Left renal cortex interstitium (tissue), 4 donors: ENCODE measurements at regions not wholly inside any gene's neighbourhood (a gene's known extent, or its start where the extent isn't known, plus 50 kb on each side); places are given as distances from the start of the nearest gene placed in this dataset.

Experiments
- DNase-seq, 4 donors: peaks; one replicate each; pipeline ENCODE4 v3.0.0-alpha.2; 2013; ENCODE audit warnings: low read depth in 4 of 4, low spot score in 2 of 4, missing footprints in 1 of 4

DNA sequence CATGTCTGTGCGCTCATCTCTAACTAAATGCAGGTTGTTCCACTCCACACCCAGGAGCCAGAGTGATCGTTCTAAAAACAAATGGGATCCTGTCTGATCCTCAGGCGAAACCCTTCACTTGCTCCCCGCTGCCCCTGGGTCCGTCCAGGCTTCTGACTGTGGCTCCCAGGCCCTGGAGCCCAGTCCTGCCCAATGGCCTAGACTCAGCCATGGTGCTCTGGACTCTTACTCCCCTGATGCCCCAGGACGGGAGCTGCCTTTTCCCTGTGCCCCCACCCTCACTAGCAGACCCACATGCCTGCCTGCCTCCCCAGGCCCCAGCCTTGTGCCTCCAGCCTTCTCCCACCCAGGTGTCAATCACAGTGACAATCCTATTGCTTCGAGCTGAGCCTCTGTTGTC lies 256.7 kb downstream of the BMP7 start:
- no peak for DNase-seq

DNA sequence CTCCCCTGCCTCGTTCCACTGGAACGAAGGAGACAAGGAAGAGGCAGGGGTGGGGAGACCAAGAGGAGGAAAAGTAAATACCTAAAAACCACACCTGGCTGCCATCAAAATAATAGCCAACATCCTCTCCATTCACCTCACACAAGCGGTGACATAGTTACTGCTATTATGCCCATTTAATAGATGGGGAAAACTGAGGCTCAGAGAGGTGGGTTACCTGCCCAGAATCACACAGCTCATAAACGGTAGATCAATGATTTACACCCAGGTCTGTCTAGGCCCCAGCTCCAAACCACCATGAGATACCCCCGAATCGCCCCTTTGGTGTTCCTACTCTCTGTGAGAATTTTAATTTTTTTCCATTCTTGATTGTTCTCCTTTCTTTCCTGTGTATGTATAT lies 253.8 kb downstream of the BMP7 start:
- no peak for DNase-seq

DNA sequence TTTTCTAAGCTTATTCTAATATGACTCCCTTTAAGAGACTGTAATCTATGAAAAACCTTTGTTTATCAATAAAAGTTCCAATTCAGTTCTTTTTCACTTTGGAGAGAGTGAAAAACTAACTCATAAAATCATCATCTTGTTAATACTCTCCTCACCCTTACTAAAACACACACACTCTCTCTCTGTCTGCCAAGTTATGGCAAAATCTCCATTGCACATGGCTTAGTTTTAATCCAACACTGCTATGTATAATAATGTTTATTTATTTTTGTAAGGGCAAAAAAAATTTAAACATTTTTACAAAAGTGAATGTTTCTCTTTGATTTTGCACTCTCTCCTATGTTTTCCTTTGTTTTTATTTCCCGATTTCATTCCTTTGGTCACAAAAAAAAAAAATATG lies 253.2 kb downstream of the BMP7 start:
- no peak for DNase-seq

DNA sequence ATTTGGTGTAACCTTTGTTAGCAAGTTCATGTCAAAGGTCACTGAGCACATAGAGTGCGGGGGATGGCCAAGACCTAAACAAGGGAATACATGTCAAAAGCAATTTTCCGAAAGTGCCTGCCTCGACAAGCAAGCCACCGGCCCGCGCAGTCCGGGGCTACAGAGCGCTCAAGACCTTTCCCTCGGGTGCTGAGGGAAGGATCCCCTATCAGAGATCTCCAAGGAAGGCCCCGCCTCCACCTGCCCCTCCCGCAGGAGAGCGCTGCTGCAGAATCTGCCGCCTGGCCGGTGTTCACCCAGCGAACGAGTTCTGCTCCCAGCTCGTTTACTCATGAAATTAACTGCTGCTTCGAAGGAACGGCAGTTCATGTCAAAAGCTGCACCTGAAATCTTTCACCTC lies 252.7 kb downstream of the BMP7 start:
- no peak for DNase-seq

DNA sequence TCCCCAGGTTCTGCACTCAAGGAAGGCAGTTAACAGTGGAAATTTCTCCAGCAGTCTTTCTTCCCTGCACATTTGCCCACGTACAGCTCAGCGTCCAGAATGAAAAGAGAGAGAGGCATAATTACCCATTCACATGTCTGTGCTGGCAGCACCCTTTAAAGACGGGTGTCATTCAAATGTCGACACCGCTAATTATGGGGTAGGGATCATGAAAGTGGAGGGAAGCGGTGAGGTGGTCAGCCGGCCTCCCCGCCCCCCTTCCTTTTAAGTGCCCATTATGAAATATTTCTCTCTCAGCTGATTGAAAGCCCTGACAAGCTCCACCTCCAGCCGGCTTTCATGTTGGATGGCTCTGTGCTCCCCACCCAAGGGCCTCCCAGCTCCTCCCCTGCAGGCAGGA lies 246.1 kb downstream of the BMP7 start:
- DNase-seq: no peak

DNA sequence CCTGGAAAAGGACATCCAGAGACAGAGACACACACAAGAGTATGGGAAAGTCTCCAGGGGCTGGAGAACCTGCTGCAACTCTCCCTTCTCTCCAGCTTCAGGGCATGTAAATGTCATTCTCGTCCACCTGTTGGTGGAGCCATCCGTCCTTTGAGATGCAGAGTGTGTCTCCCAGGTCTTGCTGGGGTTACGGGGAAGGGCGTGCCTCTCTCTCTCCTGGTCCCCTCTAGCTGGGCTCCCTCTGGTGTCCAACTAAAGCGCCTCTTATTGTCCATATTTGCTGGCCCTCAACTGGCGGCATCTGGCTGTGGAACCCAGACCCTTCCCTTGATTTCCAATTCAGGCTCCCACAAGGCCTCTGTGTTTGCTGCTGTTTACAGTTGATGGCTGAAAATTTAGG lies 244.1 kb downstream of the BMP7 start:
- DNase-seq: no peak

DNA sequence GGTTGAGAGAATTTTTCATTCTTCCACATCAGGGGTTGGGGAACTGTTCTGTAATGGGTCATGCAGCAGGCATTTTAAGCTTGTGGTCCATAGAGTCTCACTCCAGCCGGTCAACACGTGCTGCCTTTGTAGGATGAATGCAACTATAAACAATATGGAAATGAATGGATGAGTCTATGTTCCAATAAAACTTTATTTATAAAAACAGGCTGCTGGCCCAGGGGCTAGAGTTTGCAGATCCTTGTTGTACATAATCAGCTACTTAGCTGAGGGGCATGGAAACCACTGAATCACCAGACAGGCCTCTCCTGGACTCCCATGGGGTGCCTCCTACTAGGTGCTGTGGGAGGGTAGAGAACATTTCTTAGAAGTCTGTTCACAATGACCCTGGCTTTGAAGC lies 243.4 kb downstream of the BMP7 start:
- DNase-seq: no peak

DNA sequence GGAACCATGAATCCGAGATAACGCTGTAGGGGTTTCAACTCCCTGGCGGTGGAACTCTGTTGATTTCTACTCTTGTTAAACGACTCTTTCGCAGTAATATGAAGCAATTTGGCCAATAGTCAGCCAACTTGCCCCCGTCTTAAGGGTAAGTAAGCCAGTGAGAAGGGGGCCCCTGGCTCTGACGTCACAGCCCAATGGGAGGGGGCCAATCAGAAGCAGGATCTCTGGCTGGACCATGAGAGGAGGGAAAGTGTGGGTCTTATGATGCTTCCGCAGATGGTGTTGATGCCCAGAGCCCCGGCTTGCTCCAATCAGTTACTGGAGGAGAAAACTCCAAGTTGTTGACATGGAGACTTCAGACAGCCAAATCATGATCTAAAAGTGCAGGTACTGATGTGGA lies 242.4 kb downstream of the BMP7 start:
- no peak for DNase-seq

DNA sequence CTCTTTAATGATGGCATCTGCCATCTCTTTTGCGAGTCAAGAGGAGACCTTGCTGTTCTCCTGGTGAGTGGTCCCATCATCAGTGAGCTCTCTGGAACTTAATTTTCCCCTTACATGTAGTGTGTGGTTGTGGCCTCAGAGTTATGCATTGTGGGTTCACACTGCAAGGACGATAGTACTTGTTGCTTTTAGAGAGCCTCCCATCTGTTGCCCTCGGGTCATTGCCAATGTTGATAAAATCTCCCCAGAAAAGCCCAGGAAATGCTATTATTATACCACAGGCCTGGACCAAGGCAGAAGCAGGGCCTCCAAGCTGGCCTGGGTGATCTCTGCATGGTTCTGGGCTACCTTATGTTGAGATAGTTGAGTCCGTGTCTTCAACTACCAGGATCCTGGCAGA lies 241.6 kb downstream of the BMP7 start:
- DNase-seq: no peak

DNA sequence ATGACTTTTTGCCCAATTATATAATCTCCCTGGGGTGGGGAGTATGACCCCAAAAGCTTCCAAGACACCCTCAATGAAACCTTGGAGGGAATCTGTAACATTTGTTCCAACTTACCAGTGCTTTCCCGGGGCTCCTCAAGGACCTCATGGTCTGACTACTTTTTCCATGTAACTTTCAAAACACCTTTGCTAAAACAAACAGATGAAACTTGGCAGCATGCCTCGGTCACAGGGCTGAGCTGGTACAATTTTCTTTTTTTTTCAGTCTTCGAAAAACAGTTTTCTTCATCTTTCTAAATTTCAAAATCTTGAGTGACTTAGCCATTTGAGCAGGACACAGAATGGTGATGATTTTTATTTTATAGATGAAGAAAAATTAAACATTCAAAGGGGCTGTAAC lies 241.2 kb downstream of the BMP7 start:
- DNase-seq: no peak

DNA sequence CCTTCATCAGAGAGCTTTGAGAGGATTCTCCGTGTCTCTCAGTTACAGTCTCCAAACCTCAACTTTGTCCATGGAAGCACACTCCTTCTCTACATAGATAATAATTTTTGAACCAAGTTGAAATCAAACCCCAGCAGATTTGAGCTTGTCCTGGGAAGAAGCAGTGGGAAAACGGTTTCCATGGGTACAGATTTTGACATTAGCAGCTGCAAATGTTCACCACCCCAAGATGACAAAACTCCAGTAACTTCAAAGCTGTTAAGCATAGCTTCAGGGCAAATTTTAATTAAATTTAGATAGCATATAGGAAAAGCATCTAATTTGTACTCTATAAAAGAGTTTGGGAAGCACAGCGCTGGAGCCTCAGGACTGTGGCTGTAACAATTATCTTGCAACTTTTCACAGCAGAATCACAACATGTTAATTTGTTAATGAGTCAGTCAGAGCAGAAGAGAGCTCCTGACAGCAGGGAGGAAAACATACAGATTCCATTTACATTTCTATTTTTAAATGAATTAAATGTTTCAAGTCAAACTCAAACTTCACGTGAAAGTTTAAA lies 240.7 kb downstream of the BMP7 start:
- peak in 1 of 4 donors; percentile 36 for DNase-seq

DNA sequence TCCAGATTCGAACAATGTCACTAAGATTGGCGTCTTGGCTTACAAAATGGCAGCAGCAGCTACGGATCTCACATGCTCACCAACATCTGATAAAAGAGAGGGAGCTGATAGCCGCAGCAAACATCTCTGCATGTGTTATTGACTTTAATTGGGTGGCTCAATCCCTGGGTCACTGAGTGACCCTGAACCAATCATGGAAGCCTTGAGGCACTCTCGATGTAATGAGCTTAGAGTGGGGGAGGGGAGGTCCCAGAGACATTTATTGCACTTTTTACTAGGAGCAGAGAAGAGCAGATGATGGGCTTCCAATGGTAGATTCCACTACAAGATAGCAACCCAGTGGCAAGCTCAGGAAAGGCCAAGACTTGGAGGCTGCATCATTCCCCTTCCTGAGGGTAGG lies 238.7 kb downstream of the BMP7 start:
- DNase-seq: no peak

DNA sequence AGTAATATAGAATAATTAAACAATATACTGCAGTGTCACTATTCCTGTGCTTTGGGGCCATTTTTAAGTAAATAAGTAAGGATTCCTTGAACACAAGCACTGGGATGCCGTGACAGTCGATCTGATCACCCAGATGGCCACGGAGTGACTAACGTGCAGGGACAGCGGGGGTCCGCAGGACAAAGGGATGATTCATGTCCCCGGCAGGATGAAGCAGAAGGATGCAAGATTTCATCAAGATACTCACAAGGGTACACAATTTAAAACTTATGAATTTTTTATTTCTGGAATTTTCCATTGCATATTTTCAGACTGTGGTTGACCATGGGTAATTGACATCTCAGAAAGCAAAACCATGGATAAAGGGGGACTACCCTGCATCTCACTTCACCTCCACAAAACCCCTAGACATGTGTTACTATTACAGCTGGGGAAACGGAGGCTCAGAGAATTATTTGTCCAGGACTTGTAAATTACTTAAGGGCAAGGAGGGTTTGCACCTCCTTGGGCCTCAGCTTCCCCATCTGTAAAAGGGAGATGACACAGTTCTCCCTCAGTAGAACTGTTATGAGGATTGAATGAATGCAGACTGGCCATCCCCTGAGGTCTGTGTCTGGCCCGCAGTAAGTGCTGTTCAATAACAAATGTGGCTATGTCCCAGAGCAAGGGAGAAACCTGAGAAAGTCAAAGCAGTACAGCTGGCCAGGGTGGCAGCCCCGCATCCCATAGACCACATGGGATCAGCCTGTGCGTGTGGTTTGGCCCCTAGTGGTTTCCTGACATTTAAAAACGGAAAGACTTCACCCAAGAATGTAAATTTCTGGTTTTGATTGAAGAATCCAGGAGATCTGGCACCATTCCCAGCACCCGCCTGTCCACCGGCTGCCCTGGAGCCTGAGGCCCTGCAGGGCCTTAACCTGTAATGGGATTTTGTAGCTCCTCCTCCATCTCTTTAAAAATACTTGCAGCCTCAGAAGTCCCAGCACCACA lies 235.5 kb downstream of the BMP7 start:
- DNase-seq: no peak

DNA sequence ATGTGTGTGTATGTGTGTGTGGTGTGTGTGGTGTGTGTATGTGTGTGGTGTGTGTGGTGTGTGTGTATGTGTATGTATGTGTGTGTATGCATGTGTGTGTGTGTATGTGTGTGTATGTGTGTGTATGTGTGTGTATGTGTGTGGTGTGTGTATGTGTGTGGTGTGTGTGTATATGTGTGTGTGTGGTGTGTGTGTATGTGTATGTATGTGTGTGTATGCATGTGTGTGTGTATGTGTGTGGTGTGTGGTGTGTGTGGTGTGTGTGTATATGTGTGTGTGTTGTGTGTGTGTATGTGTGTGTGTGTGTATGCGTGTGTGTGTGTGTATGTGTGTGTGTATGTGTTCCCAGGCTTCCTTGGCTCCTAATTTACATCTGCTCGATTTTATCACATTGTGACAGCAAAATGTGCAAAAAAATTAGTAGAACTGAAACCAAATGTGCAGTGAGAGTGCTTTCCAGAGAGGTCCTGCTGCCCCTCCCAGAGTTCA lies 234.5 kb downstream of the BMP7 start:
- no peak for DNase-seq

DNA sequence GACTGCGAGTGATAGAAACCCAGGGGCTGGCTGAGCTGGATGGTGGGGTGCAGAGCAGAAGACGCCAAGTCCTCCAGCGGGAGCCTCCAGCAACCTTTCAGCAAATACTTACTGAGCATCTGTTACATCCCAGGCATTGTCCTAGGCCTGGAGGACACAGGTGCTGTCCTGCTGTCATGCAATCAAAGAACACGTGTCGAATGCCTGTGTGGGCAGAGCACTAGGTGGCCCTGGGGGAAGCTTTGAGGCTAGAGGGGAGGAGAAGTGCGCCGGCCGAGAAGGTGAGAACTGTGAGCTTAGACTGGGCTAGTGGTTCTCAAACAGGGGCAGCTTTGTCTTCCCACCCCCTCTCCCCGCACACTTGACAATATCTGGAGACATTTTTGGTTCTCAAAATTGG lies 233.6 kb downstream of the BMP7 start:
- DNase-seq: no peak

DNA sequence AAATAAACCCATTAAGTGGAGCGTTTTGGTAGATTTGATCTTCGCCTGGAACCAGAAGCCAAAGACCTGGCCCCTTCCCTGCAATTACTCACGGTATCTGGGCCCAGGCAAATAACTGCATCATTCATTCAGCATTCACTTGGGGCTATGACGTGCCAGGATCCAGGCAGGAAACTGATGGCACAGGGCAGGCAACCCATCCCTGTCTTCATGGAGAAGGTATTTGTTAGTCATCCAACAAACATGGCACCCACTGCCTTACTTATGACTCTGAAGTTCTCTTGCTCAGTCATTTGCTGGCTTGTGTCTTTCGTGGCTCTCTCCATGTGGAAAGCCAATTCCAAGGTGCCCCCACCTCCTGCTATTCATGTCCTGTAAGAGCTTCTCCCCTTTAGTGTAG lies 232.4 kb downstream of the BMP7 start:
- no peak for DNase-seq

DNA sequence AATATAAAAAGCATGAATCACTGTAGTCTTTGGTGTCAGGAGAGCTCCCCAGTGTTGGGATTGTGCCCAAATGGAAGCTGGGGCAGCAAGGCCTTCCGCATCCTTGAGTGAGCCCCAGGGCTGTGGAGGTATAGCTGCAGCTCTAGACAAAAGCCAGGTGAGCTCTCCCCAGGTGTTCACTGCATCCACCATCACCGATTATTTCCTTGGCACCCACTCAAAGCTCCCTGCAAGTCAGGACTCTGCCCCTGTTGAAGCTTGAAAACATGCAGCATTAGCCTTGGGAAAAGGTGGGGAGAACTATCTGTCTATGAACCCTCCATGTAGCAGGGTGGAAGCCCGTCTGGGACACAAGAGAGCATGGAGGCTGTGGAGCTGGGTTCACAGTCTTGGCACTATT lies 228.8 kb downstream of the BMP7 start:
- DNase-seq: no peak

DNA sequence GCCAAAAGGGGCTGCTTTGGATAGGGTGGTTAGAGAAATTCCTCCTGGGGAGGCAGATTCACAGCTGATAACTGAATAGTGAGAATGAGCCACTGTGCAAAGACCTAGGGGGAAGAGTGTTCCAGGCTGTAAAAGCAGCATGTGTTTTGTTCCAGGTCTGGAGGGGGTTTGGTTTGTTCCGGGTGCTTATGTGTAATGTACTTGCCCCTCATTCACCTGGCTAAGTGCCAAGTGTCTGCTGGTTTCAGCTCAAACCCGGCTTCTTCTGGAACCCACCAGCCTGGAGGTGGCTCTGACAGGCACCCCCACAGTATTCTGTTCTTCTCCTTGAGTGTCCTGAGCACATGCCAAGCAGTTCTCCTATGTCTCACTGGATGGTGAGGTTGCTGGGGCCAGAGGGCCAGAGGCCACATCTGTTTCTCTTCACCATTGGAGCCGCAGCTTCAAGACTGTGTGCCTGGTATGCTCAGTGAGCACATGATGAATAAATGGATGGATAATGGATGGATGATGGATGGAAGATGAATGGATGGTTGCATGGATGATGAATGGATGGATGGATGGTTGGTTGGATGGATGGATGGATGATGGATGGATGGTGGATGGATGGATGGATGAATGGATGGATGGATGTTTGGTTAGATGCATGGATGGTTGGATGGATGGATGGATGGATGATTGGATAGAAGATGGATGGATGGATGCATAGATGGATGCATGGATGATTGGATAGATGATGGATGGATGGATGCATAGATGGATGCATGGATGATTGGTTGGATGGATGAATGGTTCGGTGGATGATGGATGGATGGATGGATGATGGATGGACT lies 227.6 kb downstream of the BMP7 start:
- DNase-seq: no peak

DNA sequence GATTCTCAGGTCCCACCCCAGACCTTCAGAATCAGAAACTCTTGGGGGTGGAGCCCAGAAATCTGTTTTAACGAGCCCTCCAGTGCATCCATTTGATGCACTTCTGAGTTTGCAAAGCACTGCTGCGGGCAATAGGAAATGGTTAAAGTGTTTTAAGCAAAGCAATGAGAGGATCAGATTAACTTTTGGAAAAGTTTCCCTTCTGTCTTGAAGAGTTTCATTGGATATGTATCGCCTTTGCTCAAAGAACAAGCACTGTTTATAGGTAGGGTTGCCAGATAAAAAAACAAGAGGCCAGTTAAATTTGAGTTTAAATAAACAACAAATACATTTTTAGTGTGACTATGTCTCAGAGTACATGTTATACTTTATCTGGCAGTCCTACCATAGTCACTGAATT lies 226.0 kb downstream of the BMP7 start:
- no peak for DNase-seq

DNA sequence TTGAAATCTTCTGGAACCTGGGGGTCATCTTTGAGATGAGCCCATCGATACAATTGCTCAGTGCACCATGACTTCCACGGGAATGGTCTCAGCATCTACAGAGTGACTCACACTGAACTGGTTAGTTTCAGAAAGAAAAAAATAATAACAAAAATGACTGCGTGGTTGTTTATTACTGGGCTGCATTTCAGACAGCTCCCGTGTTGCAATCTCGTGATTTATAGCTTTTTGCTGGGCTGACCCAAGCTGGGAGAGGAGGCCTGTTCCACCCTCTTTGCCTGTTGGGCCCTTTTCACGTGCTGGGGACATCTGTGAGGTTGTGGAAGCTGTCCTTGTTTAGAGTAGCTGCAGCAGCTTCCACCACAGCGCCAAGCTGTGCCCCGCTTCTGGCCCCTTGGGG lies 225.5 kb downstream of the BMP7 start:
- no peak for DNase-seq

DNA sequence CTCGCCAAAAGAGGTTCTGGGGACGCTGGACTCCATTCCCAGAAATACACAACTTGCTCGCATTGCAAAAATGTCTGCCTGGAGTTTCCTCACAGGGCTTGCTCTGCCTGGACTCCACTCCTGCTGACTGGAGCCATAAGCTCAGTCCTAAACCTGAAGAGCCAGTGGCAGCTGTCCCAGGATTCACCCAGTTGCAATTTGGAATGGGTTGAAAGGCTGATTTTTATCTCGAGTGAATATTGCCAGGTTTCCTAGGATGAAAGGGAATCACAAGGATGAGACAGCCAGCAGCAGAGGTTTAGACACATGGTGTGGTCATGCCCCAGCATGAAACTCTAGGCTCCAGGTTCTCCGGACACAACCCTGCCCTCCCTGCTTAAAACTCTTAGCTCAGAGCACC lies 223.3 kb downstream of the BMP7 start:
- no peak for DNase-seq
